Brain microvascular endothelial cell (primary cell): ENCODE measurements at regions not wholly inside any gene's neighbourhood (a gene's known extent, or its start where the extent isn't known, plus 50 kb on each side); places are given as distances from the start of the nearest gene placed in this dataset.

ENCODE experiments used
- DNase-seq: peaks from one replicate; pipeline ENCODE4 v3.0.0-alpha.2; 2020
- H3K27ac ChIP-seq: fragments of 250-450 bp; sonication (Bioruptor Pico); 2 replicates; pipeline ENCODE4 v1.5.1; 2020; ENCODE audit warnings: mild to moderate bottlenecking, moderate library complexity
- H3K27me3 ChIP-seq: fragments of 250-450 bp; sonication (Bioruptor Pico); replicated peaks from 2 replicates; pipeline ENCODE4 v1.5.1; 2020; ENCODE audit warnings: mild to moderate bottlenecking
- H3K36me3 ChIP-seq: fragments of 250-450 bp; sonication (Bioruptor Pico); replicated peaks from 2 replicates; pipeline ENCODE4 v1.5.1; 2020; ENCODE audit warnings: mild to moderate bottlenecking
- H3K4me3 ChIP-seq: 2 replicates; pipeline ENCODE4 v1.5.1; 2011; ENCODE audit warnings: low read depth, mild to moderate bottlenecking, control low read depth, low read length, moderate library complexity
- in situ Hi-C: cut with HindIII; loops from 2 replicates; pipeline ENCODE4 v1.10.0; 2017; ENCODE audit warnings: low sequenced_read_pairs, low pct_ligation_motif_present
- TF ChIP-seq, protein P1 (sequence below): IDR thresholded peaks from 2 replicates; pipeline ENCODE4 v1.5.1; 2011; ENCODE audit warnings: low read depth, mild to moderate bottlenecking, moderate library complexity, low read length, control low read depth, inconsistent platforms; ENCODE audit errors: missing control alignments

DNA sequence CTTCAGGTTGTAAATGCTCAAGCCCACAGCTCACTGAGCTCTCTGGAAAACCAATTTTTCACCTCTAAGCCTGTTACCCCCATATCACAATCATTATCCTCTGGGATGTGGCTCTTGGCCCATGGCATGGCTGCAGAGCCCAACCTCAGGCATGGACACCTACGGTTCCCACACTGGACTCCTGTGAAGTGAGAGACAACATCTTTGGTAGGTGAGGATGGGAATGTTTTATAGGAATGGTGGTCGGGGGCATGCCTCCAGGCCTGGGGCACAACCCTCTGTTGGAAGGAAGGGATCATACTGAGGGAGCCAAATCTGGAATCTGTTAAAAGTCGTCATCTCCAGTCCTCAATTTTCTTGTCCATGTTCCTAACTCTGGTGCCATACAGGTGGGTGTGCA is 179.1 kb downstream of the FOXD2 start:
- Histone ChIP-seq H3K4me3 (no peak overlapping the region), H3K36me3 (no peaks in the 10 kb centered on the region), H3K27ac (no peak overlapping the region), H3K27me3 (no peaks in the 10 kb centered on the region)
- in situ Hi-C loops: no loop called here
- TF ChIP-seq, protein P1, sequence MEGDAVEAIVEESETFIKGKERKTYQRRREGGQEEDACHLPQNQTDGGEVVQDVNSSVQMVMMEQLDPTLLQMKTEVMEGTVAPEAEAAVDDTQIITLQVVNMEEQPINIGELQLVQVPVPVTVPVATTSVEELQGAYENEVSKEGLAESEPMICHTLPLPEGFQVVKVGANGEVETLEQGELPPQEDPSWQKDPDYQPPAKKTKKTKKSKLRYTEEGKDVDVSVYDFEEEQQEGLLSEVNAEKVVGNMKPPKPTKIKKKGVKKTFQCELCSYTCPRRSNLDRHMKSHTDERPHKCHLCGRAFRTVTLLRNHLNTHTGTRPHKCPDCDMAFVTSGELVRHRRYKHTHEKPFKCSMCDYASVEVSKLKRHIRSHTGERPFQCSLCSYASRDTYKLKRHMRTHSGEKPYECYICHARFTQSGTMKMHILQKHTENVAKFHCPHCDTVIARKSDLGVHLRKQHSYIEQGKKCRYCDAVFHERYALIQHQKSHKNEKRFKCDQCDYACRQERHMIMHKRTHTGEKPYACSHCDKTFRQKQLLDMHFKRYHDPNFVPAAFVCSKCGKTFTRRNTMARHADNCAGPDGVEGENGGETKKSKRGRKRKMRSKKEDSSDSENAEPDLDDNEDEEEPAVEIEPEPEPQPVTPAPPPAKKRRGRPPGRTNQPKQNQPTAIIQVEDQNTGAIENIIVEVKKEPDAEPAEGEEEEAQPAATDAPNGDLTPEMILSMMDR: no peak
- no peak for DNase-seq

DNA sequence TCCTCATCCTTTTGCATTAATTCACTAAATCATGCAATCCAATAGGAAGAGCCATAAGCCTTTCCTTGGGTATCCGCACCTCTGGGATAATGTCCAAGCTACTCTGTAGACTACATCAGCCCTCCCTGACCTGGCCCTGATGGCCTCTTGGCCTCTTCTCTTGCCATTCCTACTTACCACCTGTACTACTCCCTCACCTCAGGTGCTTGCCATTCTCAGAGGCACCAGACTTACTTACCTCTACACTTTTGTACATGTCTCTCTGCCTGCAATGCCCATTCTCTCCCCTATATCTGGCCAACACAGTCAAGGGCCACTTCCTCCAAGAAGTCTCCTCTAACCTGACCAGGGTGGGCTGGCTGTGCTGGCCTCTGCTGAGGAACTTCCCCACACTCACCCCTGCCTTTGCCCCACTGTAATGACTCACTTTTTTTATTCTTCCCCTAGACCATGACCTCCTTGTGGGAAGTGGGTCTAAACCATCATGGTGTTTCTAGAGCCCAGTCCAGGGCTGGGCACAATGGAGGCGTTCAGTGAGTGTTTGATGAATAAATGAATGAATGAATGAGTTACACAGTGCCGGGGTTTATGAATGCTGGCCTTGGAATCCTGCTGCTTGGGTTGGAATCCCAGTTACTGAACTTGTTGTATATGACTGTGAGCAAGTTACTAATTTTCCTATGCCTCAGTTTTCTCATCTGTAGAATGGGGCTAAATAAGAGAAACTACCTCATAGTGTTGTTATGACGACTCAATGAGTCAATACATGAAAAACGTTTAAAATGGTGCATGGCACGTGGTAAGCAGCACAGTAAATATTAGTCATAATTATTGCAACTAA is 179.8 kb downstream of the FOXD2 start:
- Histone ChIP-seq H3K27ac (no peak overlapping the region), H3K36me3 (no peaks in the 10 kb centered on the region), H3K27me3 (no peaks in the 10 kb centered on the region), H3K4me3 (no peak overlapping the region)
- DNase-seq: no peak
- TF ChIP-seq, protein P1: no peak
- in situ Hi-C loops: no loop called here

DNA sequence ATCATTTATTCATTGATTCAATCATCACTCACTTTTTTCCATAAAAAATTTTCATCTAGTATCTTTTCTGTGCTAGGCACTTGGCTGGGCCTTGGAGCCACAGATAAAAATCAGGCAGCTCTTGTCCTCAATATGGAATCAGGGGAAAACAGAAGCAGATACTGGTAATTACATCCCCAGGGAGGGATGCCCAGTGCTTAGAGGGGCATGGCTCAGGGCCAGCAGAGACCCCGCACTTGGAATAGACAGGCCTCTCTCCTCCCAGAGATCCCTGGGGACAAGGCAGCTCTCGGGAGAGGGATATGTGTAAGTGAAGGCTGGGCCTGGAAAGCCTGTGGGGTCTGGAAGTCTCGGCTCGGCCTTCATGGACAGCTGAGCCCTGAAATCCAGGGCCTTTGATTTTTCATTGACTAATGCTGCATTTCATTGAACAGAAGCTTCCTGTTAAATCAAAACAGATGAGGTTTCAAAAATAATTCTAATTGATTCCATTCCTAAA is 180.4 kb downstream of the FOXD2 start:
- no peaks in the 10 kb centered on the region for H3K36me3 ChIP-seq
- H3K27ac ChIP-seq: no peak overlapping the region
- in situ Hi-C loops: no loop called here
- no peaks in the 10 kb centered on the region for H3K27me3 ChIP-seq
- no peak overlapping the region for H3K4me3 ChIP-seq
- DNase-seq: no peak
- TF ChIP-seq, protein P1: no peak

DNA sequence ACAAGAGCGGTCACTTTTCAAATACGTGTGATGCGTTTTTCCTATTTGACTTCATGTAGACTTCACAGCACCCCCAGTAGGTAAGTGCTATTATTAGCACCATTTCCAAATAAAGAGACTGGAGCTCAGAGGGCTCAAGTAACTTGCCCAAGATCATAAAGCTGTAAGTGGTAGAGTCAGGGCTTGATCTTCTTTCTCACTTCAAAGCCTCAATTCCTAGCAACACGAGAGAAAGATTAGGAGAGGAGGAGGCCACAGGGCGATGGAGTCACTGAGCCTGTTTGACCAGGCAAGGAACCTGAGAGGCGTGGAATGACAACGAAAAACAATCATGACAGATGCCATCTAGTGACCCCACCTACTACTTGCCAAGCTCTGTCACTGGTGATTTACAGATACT is 181.0 kb downstream of the FOXD2 start:
- Histone ChIP-seq H3K4me3 (no peak overlapping the region), H3K27me3 (no peaks in the 10 kb centered on the region), H3K36me3 (no peaks in the 10 kb centered on the region), H3K27ac (no peak overlapping the region)
- in situ Hi-C loops: no loop called here
- TF ChIP-seq, protein P1: no peak
- no peak for DNase-seq

DNA sequence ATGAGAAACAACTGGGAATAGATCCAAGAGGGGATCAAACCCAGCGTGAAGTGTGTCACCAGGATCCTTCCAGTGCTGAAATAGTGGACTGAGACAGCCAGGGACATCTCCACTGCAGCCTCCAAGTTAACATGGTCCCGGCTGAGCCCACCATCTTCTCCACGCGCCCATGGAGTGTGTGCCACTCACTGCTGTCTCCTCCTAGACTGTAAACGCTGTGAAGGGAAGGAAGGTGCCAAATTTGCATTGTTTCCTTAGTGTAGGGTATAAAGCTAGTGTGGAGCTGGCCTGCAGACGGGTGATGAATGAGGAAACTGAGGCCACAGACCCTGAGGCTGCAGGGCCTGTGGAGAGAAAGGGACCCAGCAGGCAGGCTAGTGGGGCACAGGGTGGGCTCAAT is 183.6 kb downstream of the FOXD2 start:
- Histone ChIP-seq H3K4me3 (no peak overlapping the region), H3K27me3 (no peaks in the 10 kb centered on the region), H3K27ac (no peak overlapping the region), H3K36me3 (no peaks in the 10 kb centered on the region)
- DNase-seq: no peak
- TF ChIP-seq, protein P1: no peak
- in situ Hi-C loops: no loop called here

DNA sequence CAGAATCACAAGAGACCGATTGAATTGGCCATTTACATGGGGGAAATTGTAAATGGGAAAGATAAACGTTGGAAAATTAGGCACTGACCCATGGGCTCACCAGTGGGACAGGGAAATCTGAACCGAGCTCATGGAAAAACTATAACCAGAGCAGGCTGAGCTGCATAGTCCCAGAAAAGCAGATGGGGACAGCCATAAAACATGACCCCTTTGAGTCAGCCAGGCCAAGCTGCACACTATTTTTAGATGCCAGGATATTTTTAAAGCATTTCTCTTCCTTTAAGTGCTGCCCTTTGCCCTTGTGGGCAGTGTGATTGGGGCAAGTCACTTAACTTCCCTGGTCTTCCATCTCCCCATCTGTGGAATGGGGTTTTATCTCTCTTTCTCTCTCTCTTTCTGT is 184.1 kb downstream of the FOXD2 start:
- H3K4me3 ChIP-seq: no peak overlapping the region
- TF ChIP-seq, protein P1: no peak
- in situ Hi-C loops: no loop called here
- no peak for DNase-seq
- H3K27ac ChIP-seq: no peak overlapping the region
- no peaks in the 10 kb centered on the region for H3K27me3 ChIP-seq
- no peaks in the 10 kb centered on the region for H3K36me3 ChIP-seq
